HCT116 (cell line): ENCODE measurements at regions not wholly inside any gene's neighbourhood (a gene's known extent, or its start where the extent isn't known, plus 50 kb on each side); places are given as distances from the start of the nearest gene placed in this dataset.

Experiments used
- TCF7L2 ChIP-seq: IDR thresholded peaks from 2 replicates; pipeline ENCODE4 v1.7.0; 2011; ENCODE audit warnings: borderline replicate concordance, inconsistent platforms; ENCODE audit not compliant: insufficient read depth, insufficient read length; ENCODE audit errors: extremely low read depth
- YY1 ChIP-seq: IDR thresholded peaks from 2 replicates; pipeline ENCODE4 v1.6.1; 2011; ENCODE audit warnings: low read length, low read depth, moderate library complexity, mild to moderate bottlenecking; ENCODE audit not compliant: insufficient replicate concordance; ENCODE audit errors: extremely low read depth
- TF ChIP-seq, protein P1 (sequence below), 3 experiments: fragments of 200-600 bp in 1 of 3; sonication (generic) in 1 of 3; IDR thresholded peaks in 2 of 3; conservative IDR thresholded peaks in 1 of 3; 2 replicates each; pipeline ENCODE4 v1.5.1; 2012 to 2017; ENCODE audit warnings: low read depth in 2 of 3, low read length in 2 of 3, antibody characterized with exemption in 1 of 3, borderline replicate concordance in 1 of 3, control low read depth in 1 of 3, mild to moderate bottlenecking in 1 of 3, mixed read lengths in 1 of 3, mixed run types in 1 of 3, moderate library complexity in 1 of 3; ENCODE audit not compliant: insufficient read depth in 1 of 3

DNA sequence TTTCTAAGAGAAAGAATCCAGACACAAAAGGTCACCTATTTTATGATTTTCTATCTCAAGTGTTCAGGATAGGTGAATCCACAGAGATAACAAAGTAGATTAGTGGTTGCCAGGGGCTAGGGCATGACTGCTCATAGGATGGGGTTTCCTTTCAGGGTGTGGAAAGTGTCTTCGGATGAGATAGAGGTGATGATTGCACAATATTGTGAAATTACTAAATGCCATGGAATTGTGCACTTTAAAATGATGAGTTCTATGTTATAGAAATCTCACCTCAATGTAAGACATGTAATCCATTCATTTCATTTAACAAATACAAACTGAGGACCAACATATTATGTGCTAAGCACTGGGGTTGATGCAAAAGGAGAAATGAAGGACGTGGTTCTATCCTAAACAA lies 76.4 kb upstream of the GALNT17 start:
- TF ChIP-seq, protein P1, sequence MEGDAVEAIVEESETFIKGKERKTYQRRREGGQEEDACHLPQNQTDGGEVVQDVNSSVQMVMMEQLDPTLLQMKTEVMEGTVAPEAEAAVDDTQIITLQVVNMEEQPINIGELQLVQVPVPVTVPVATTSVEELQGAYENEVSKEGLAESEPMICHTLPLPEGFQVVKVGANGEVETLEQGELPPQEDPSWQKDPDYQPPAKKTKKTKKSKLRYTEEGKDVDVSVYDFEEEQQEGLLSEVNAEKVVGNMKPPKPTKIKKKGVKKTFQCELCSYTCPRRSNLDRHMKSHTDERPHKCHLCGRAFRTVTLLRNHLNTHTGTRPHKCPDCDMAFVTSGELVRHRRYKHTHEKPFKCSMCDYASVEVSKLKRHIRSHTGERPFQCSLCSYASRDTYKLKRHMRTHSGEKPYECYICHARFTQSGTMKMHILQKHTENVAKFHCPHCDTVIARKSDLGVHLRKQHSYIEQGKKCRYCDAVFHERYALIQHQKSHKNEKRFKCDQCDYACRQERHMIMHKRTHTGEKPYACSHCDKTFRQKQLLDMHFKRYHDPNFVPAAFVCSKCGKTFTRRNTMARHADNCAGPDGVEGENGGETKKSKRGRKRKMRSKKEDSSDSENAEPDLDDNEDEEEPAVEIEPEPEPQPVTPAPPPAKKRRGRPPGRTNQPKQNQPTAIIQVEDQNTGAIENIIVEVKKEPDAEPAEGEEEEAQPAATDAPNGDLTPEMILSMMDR (IDR thresholded peaks at IDR 0.05 in 2 of 3, conservative IDR thresholded peaks at IDR 0.05 in 1 of 3; ENCODE audit: borderline replicate concordance in 1 of 3, insufficient read depth in 1 of 3, low read depth in 2 of 3, low read length in 2 of 3): no peak
- TF ChIP-seq YY1 (no peak), TCF7L2 (no peak)
